GM19452 (cell line): ENCODE measurements at regions not wholly inside any gene's neighbourhood (a gene's known extent, or its start where the extent isn't known, plus 50 kb on each side); places are given as distances from the start of the nearest gene placed in this dataset.
"Not testable (repeated sequence)": the region's sequence is repeated elsewhere in the genome, so short reads cannot be mapped to it uniquely, and the experiment has no call there.

Source experiments
- ATAC-seq: cut with Tn5 transposase; IDR thresholded peaks from one replicate; pipeline ENCODE4 v1.9.1; 2021; ENCODE audit not compliant: unreplicated experiment

DNA sequence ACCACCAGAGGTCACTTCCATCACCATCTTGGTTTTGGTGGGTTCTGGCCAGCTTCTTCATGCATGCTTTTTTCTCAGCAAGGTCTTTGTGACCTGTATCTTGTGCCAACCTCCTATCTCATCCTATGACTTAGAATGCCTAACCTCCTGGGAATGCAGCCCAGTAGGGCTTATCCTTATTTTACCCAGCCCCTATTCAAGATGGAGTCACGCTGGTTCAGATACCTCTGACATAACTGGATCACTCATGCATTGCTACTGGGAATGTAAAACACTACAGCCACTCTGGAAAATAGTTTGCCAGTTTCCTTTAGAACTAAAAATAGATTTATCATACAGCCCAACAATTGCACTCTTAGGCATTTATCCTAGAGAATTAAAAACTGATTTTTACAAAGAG is 219.2 kb downstream of the IRS1 start:
- no peak for ATAC-seq

DNA sequence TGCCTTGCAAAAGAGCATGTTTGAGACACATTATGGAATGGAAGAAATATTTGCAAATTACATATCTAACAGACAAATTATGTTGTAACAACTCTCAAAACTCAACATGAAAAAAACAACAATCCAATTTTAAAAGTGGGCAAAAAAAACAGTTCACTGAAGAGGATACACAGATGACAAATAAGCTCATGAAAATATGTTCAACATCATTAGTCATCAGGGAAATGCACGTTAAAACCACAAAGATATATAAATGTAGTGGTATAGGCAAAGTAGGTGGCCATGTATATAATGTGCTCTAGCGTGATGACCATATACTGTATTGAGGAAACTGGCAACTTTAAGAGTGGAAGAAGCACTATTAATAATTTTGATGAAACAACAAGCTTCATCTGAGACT is 220.1 kb downstream of the IRS1 start:
- no peak for ATAC-seq

DNA sequence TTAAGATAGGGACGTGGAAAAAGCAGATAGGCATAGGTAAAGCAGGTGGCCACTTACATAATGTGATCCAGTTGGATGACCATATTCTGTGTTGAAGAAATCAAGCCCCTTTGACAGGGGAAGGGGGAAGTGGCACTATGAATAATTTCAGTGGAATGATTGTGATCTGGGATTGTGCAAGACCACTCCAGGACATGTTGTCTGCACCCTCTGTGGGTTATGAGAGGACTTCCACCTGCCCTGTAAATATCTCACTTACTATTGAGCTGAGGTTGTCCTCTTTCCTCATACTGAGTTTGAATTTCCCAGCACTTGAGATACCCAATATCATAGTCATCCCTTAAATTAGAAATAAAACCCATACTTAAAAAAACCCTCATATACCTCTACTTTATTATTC is 220.7 kb downstream of the IRS1 start:
- no peak for ATAC-seq

DNA sequence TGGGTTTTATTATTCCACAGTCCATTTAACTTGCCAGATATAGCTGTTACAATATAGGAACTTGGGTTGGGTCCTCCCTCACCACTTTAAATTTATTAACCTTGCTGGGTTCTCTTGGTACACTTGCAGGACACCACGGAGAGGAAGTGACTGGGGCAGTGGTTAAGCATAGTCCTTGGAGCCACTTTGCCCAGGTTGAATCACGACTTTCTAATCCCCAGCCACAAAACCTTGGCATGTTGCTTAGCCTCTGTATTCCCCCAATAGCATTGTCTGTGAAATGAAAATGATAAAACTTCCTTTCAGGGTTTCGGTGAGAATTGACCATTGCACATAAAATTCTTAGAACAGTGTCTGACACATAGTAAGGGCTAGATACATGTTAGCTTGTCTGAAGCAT is 221.2 kb downstream of the IRS1 start:
- ATAC-seq, result no peak

DNA sequence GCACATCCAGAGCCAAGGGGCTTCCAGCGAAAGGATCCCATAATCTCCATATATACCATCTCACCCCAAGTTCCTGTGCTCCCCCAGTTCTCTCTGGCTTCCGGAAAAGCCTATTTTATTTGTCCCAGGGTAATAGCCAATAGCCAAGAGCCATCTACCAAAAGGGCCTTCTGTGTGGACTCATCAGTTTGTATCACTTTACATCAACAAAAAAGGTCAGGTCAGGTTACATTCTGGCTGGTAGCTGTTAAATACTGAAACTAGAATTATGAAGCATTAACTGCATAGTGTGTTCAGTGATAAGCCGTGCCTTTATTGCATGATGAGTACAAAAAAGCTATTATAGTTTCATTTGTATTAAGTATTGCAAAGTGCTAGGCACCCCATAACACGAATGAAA is 223.7 kb downstream of the IRS1 start:
- ATAC-seq, result no peak

DNA sequence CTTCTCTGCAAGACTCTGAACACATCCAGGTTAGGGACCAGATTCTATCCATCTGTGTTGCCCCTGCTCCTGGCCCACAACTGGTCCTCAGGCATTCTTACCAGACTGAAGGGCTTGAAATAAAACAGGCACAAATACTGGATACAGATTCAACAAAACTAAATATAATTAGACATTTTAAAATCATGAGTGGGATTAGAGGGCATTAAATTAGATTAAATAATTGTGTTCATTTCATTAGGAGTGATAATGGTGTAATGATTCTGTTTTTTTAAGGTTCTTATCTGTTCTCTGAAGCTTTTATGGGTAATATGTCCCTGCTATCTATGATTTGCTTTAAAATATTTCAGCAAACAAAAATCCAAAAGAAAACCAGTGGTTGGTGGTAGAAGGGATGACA is 226.5 kb downstream of the IRS1 start:
- no peak for ATAC-seq

DNA sequence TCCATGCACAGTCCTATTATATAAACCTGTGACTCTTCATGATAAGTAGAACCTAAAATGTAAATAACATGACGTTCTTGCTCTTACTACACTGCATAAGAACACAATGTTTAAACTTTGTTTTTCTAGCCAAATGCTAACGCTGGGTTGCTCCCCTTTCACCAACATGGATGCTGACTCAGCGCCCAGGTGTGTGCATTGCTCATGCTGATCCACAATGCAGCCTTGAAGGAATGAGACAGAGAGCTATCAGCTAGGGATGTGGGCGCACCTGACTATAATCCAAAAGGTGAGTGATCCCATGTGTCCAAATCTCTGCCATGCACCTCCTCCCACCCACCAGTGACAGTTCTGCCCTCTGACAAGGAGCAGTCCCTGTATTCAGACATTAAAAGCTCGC is 235.0 kb downstream of the IRS1 start:
- ATAC-seq, result no peak

DNA sequence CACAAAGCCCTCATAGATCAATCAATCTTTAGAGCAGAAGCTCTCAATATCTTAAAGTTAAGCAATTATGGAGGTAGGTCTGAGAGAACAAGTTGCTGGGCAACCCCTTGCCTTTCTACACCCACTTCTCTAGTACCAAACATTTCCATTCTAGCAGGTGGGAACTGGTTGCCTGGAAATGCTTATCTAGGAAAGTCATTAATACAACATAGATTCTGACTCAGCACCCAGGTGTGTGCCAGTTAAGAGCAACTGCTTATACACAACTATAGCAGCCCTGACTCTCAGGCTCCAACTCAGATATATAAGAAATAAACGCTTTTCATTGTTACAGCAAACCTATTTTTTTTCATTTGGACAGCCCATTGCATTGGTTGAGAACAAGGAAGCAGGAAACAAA is 237.7 kb downstream of the IRS1 start:
- no peak for ATAC-seq

DNA sequence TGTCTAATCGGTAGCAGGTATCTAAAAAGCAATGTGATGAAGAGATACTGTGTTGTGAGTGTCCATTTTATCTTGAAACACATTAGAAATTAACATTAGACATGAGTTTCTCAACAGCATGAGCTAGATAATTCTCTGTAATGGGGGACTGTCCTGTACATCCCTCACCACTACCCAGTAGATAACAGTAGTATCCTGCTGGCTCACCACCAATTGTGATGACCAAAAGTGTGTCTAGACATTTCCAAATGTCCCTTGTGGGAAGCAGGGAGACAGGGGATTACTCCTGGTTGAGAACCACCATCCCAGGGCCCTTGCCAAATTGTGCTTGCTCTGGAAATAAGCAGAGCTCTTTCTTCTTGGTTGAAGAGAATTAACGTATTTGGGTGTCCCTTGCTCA is 239.3 kb downstream of the IRS1 start:
- ATAC-seq, result no peak

DNA sequence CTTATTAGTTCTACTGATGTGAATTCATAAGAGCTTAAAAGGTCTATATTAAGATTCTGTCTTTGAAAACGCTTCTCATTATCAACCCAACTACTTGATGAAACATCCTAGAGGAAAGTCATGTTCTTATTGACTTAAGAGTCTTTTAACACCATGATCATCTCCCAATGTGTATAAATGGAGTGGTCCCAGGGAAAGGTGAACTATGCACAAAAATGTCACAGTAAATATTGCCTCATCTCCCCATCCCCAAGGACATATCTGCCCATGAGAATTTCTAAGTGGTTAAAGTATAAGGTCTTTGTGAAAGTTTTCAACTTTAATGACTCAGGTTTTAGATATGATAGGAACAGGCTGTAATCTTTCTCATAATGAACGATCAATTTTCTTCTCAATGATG is 240.1 kb downstream of the IRS1 start:
- no peak for ATAC-seq

DNA sequence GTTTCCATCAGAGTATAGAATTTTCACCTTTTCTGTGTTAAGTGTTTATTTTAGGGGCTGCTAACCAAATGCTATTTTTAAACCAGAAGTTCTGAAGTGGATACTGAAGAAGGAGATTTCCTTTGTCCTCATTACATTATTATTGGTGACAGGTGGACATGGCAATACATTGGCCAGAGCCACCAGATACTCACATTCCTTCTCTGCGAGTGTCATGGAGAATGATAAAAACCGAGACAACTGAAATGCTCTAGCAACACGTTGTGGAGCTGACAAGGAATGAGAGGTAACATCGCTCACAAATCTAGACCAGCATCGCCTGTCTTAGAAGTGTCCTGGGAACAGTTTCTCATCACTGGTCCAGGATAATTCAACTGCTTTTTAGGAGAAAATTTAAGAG is 241.2 kb downstream of the IRS1 start:
- no peak for ATAC-seq

DNA sequence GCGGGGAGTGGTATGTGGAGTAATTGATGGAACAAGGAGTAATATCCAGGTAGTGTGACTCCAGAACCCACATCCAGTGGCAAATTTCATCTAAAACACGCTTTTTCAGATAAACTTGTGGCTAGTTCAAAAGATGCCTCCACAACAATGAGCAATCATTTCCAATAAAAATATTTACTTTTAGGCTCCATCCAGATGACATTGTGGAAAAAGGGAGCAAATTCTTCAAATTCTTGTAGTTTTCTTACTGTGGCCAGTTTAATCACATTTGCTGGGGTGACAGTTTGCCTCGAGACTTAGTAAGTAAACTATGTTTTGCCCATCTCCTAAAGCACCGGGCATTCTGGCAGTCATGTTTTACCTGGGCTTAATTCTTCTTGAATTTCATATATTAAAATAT is 243.6 kb downstream of the IRS1 start:
- ATAC-seq, result no peak

DNA sequence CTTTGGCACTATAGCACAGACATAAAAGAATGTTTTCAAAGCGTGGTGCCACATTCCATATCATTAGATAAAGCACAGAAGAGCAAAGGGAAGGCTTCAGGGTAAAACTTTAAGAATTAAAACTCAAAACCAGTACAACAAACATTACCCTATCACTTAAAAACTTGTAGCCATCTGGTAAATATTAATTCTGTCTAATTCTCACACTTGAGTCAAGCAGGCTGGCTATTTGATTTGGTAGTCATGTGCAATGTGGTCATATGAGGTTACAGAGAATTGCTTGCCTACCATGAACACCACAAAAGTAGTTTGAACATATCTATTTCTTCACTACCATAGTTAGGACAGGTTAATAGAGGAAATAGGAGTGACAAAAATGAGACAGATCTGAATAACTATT is 244.9 kb downstream of the IRS1 start:
- ATAC-seq, result no peak

DNA sequence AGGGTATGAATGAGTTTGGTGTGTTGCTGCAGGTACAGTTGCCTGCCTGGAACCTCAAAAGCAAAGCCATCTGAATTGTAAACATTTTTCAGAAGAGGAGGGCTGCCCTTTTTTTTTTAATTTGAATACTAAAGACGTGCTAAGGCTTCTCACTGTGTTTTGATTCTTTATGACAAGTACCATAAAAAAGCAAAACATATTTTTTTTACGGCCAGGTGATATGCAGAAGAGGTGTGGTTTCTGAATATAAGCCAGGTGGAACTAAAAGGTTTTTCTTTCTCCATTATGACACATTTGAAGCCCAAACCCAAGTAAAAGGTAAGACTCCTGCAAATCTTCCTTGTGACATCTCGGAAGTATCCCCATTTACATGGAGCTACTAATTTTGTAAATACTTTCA is 246.3 kb downstream of the IRS1 start:
- ATAC-seq, result no peak

DNA sequence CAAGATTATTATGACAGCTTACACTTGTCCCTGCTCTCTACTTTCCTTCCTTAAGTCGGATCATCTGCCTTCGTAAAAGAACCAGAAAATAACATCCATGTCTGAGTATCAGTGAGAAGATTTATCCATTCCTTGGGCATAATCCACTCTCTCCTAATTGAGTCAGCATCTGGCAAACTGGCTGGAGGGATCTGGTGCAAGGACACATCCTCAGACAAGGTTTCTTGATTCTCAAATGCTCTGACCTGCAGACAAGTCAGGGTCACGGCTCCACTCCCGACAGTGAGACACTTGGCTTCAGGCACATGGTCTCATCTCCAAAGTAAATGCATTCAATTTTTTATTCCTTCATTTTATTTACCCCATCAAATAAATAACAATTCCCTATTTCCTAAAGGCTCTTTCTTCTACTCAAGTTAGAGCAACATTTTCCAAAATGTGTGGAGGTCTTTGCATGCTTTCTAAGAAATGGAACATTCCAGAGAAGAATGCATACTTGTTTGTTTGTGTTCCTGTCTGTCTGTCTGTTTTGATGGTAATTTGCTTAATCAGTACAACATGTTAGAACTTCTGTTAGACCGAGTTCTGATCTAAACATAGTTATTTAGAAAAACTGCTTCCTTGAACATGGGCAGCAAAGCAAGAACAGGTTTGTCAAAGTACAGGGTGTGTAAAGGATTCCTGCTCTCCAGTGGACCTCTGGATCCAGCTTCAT is 246.9 kb downstream of the IRS1 start:
- ATAC-seq, result no peak

DNA sequence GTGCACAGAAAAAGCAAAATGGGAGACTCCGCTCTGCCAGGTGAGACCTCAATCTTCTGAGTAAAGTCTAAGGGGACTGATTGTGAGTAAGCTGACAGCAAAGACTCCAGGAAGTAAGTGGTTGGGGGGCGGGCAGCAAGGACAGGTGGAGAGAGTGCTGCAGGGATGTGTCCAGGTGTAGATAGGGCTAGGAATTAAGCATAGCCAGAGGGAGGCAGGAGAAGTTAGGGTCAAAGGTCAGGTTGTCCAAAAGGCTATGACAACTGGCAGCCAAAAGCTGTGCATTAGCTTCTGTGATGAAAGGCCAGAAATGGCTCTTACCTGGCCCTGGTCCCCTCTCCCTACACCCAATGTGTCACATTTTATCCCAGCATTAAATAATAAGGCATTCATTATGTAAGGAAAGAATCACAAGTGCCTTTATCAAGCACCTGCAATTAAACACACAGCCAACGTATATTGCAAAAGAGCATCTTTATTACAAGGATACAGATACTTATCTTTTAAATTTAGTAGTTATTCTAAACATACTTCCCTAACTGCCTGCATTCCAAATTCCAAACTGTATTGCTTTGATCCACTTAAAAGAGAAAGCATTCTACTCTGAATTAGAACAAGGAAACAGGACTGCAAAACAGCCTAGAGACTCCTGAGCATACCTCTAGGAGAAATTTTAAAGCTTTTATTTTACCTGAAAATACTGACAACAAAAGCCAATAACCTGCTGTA is 247.9 kb downstream of the IRS1 start:
- no peak for ATAC-seq

DNA sequence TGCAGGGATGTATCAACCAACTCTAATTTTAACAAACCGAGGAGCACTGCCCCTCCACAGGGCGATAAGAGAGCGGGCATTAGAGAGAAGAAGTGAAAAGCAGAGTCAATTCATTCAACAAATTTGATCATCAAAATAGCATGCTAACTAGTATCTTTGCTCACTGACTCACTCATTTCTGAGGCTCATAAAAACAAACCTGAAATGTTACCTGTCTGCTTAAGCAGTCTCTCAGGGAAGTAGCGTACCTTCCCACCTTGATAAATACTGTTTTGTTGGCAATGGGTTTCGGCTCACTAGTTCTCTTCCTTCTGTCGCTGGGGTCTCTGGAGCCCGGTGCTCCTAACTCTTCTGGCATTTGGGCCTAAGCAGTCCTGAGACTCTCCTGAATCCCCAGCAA is 248.8 kb downstream of the IRS1 start:
- no peak for ATAC-seq

DNA sequence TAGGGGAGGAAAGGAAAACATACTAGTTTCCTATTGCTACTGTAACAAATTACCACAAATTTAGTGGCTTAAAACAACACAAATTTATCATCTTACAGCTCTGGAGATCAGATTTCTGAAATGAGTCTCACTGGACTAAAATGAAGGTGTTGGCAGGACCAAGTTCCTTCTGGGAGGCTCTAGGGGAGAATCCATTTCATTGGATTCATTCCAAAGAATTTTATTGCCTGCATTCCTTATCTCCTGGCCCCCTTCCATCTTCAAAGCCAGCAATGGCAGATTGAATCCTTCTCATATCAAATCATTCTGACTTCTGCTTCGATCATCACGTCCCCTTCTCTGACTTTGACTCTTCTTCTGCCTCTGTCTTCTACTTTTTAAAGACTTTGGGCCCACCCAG is 250.9 kb downstream of the IRS1 start:
- no peak for ATAC-seq

DNA sequence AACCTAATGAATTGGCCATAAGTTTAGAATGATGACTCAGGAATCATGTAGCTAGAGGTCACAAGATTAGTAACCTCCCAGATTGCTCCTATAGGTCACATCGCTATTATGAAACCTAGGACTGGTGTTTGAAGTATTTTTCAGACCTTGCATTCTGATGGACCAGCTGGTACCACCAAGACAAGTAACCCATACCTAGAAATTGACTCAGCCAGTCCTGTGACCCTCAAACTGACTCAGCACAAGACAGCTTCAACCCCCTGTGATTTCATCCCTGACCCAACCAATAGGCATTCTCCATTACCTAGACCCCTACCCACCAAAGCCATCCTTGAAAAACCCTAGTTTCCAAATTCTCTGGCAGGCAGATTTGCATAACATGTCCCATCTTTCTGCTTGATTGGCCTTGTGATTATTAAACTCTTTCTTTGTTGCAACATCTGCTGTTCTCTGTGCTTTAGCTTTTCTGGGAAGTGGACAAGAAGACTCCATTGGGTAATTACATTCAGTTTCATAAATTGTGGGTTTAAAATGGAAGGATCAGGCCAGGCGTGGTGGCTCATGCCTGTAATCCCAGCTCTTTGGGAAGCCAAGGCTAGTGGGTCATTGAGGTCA is 254.9 kb downstream of the IRS1 start:
- ATAC-seq, result no peak

DNA sequence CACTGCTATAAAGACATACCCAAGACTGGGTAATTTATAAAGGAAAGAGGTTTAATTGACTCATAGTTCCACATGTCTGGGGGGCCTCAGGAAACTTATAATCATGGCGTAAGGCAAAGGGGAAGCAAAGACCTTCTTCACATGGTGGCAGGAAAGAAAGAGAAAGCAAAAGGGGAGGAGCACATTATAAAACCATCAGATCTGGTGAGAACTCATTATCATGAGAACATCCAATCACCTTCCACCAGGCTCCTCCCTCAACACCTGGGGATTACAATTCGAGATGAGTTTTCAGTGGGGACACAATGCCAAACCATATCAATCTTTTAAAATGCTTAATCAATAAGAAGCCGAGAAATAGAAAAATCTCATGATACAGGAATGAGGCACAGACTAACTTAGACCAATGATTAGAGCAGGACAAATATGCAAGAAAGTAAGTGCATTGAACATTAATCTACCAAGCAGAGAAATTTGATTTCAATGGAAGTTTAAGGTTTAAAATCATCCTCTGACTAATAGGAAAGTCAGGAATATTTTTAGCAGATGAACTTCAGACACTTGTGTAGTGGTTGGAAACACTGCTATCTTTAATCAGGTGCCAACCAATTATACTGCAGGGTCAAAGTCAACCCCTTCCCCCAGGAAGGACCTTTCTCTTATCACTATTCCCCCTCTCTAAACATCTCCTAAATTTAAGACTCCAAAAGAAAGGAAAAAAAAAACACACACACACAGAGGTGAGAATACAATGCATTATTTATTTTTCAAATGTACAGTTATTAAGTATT is 259.2 kb downstream of the IRS1 start:
- ATAC-seq, result no peak

DNA sequence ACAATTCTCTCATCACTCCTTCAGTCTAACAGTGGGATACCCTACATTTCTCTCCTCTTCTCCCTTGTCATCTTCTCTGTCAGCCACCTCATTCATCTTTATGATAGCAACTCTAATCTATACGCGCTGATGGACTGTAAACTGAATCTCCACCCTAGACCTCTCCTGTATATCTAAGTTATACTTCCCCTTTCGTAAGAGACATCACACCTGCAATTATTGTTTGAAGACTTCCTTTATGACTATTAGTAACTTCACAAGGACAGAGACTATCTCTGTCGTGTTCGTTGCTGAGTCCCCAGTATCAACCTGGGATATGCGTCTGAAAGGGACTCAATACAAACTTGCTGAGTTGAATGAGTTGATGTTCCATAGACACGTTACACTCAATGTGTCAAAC is 263.2 kb downstream of the IRS1 start:
- no peak for ATAC-seq

DNA sequence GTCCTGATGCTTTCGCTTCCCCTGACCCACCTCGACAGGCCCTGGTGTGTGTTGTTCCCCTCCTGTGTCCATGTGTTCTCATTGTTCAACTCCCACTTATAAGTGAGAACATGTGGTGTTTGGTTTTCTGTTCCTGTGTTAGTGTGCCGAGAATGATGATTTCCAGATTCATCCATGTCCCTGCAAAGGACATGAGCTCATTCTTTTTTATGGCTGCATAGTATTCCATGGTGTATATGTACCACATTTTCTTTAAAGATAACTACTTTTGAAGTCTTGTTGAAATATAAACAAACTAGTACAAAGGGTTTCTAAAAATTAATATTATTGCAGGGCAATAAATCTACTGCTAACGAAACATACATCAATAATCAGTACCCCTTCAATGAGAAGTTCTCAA is 266.6 kb downstream of the IRS1 start:
- not testable (repeated sequence) for ATAC-seq
